HG02623 (cell line): ENCODE measurements at regions not wholly inside any gene's neighbourhood (a gene's known extent, or its start where the extent isn't known, plus 50 kb on each side); places are given as distances from the start of the nearest gene placed in this dataset.

Experiments used
- ATAC-seq: cut with Tn5 transposase; IDR thresholded peaks from one replicate; pipeline ENCODE4 v1.9.1; 2021; ENCODE audit warnings: moderate library complexity; ENCODE audit not compliant: unreplicated experiment

DNA sequence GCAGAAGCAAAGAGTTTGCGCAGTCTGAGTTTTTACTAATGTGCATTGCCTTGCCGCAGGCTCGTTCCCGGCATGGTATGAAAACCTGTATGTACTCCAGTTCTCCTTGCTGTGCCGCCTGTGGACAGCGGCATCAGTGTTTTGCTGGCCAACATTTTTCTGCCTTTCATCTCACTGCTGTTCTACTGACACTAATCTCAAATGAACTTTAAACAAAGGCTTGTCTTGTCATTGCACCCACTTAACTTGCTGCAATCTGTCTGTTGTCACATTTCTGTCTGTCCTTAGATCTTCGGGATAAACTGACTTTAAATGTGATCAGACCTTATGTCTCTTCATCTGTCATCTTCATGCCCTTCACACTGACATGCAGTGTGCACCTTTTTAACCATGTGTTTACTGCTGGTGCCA is 71.7 kb upstream of the ZNRF2 start:
- ATAC-seq, result no peak

DNA sequence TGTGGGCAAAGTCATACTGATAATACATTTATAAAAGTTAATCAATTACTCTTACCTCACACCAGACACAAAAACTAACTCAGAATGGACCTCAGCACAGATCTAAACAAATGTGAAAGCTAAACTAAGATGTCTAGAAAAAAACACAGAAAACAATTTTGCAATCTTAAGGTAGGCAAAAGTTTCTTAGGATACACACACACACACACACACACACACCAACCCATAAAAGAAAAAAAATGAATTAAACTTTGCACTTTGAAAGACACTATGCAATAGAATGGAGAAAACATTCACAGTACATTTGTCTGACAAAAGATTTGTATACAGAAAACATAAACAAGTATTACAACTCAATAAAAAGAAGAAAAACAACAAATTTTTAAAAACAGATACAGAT is 70.8 kb upstream of the ZNRF2 start:
- ATAC-seq, result no peak

DNA sequence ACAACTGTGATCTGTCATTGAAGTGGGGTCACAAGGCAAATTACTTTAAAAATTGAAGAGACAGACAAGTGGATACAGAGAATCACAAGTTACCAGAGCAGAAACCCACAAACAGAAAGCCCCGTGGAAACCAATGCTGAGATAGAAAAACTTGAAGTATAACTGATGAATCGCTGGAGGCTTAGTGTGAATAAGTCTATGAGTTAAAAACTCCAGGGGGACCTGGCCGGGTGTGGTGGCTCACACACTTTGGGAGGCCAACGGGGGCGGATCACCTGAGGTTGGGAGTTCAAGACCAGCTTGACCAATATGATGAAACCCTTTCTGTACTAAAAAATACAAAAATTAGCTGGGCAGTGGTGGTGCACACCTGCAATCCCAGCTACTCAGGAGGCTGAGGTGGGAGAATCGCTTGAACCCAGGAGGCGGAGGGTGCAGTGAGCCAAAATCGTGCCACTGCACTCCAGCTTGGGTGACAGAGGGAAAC is 69.7 kb upstream of the ZNRF2 start:
- peak; percentile 63 for ATAC-seq

DNA sequence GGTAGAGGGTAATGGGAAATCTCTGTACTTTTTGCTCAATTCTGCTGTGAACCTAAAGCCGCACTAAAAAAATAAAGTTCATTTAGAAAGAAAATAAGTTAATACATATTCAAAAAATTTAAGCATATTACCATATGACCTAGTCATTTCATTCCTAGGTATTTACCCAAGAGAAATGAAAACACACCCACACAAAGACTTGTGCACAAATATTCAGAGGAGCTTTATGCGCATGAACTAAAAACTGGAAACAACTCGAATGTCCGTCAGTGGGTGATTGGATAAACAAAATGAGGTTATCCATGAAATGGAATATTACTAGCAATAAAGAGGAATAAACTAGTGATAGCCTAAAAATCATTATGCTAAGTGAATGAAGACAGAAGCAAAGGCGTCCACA is 62.6 kb upstream of the ZNRF2 start:
- no peak for ATAC-seq

DNA sequence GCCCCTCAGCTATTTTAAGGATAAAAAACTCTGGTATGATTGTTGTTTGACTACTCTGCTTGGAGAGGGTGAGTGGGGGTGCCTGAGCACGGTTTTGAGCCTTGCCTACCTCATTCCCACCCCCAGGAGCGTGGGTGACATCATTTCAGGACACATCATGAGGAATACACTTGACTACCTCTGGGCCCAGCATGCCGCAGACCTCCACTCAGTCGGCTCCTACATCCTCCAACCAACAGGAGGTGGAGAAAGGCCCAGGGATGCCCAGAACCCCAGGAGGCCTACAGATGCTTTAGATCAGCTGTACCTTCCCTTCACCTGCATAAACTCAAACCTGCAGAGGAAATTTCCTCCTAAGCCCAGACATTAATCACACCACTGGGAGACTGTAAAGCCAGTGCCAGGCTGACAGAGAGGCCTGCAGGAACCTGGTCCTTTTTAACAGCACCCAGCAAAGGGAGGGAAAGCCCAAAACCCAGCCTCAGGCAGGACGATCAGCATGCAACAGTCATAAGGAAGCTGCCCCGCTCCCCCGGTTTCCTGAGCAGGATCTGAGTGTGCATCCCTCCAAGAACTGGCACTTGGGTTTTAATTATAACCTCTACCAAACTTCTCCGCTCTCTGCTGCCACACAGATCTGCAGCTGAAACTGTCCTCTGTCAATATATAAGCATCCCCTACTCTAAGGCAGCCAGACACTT is 61.7 kb upstream of the ZNRF2 start:
- no peak for ATAC-seq

DNA sequence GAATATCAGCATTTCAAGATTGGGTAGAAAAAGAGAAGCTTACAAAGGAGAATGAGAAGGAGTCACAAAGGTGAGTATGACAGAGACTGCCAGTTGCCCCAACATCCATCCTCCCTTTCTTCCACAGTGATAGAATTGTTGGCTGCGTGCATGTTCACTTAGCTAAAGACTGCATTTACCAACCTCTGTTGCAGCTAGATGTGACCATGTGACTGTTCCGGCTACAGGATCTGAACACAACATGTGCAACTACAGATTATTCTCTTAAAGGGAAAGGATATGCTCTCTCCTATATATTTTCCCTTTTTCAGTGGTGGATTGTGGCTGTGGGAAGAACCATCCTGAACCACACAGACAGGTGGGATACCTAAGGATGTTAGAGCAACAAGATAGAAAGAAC is 60.5 kb upstream of the ZNRF2 start:
- ATAC-seq, result no peak

DNA sequence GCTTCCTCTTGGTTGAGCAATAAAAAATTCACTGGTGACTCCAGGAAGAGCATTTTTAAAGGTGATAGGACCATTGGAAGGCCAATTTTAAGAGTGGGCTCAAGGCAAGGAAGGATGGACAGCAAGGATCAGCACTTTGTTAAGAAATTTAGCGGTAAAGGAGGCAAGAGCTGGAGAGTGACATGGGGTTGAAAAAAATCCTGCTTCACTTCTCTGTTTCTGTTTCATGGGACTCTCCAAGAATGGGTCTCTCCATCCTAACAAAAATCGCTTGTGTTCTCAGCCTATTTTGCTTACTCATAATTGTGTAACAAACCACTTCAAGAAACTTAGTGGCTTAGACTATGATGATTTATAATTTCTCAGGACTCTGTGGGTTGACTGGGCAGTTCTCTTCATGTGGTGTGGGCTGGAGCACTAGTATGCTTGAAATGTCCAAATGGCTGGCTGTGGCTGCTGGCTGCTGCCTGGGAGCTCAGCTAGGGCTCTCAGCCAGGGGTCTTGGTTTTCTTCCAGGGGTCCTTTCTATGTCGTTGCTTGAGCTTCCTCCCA is 59.8 kb upstream of the ZNRF2 start:
- ATAC-seq, result no peak

DNA sequence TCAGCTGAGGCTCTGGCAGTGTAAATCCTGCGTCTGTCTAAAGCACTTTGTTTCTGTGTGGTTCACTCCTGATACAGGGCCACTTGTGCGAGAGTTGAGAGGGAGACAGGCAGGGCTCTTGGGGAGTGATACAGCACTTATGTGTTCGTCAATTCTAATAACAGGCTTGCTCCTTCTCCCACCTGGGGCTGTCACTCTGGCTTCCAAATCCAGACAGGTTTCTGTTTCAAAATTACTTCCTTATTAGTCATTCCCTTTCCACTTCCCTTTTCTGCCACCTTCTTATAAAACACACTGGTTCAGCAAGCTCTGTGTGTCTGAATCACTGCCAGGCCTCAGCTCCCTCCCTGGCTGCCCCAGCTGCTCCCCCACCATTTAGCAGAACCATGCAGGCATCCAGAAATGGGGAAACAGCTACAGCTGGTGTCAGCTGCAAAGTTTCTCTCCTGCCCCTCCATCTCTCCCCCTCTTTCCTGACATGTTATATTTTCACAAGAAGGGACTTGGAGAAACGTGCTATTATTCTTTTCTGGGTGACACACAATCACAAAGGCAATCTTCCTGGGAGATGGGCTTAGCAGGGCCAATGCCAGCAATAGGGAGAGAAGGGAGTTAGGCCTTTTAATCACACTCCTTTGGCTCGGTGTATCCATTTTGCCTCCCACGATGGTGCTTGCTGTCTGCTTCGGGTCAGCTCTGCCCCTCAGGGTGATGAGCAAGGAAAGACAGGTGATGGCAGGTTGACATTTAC is 58.4 kb upstream of the ZNRF2 start:
- peak; percentile 56 for ATAC-seq

DNA sequence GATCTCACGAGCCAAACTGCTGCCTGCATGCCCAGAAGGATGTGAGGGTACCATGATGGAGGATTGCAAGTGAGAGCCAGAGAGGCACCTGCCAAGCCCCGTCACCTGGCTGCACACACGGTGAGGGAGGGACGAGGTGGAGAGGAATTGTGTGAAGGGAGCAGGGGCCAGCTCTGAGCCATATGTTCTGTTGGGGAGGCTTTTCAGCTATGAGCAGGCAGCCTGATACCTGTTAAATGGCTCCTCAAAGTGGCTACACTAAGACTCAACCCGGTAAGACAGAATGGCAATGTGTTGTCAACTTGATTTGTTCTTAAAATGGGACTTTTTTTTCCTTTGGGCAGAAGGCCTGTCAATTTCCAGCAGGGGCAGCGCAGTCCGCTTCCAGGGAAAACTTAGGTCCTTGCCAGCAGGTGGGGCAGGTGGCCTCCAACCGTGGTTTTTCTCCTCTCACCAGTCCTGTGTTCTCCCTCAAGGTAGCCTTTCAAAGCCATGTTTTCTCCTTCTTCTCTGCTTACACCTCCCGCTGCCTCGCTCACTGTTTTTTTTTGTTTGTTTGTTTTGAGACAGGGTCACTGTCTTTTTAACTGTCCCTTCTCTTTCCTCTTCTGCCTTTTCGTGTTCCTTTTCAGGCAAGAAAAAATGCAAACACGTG is 57.7 kb upstream of the ZNRF2 start:
- ATAC-seq, result no peak

DNA sequence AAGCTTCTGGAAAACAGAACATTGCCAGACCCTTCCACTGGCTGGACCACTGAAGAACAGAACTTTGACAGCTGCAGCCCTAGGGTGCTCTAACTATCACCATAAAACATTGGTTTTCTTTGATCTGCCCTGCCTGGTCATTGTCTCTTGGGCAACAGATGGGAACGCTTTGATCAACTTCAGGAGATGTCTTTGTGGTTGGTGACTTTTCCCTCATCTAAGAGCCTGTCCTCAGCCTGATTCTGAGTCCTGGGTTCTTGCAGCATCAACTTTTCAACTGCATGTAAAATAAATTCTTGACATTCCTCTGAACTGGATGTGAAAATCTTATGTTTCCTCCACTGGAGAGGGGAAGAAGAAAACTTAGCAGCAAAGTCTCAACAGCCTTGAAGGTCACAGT is 53.1 kb upstream of the ZNRF2 start:
- no peak for ATAC-seq

DNA sequence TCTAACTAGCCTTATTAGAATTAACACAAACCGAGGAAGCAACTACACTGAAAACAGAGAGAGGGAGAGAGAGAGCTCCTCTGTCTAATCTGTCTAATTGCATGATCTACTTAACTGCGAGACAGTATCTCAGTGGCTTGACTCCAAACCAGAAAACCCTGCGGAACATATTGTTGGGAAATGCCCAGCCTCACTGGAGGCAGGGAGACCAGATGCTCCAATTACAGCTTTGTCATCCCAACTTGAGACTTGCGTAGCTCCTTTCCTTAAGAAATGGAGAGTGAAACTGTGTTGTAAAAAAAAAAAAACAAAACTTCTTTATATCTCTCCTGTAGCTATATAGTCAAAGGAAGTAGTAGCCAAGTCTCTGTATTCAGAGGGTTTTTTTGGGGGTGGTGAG is 52.0 kb upstream of the ZNRF2 start:
- no peak for ATAC-seq
